ENCODE measurements at regions not wholly inside any gene's neighbourhood (a gene's known extent, or its start where the extent isn't known, plus 50 kb on each side); places are given as distances from the start of the nearest gene placed in this dataset.

GRCh38 chr15:96638793-96639192 is 308.3 kb downstream of the NR2F2 start:
- no peak overlapping the region for H3K27ac ChIP-seq (ENCODE audit: extremely low read length, insufficient read depth, low read length)
- H3K79me2 ChIP-seq (ENCODE audit: insufficient read depth, low read length) = no peaks in the 10 kb centered on the region
- H3K9me3 ChIP-seq (ENCODE audit: low read length) = no peaks in the 10 kb centered on the region
- H3K27me3 ChIP-seq (ENCODE audit: control insufficient read depth in 1 of 2, insufficient read depth in 2 of 2, low read length in 2 of 2) = no peaks in the 10 kb centered on the region
- no peaks in the 10 kb centered on the region for H3K36me3 ChIP-seq (replicated peaks in 1 of 2; ENCODE audit: control insufficient read depth in 1 of 2, insufficient read depth in 2 of 2, low read length in 2 of 2)
- FAIRE-seq (no peak), ATAC-seq (no peak), DNase-seq (ENCODE audit: low spot score) (no peak)
- BruUV-seq (replicated peaks) = no TSS peak
- POLR2A ChIA-PET = no interaction called here
- H3K4me1 ChIP-seq (ENCODE audit: insufficient read depth, low read length) = no peaks in the 10 kb centered on the region
- TF ChIP-seq, protein P1, sequence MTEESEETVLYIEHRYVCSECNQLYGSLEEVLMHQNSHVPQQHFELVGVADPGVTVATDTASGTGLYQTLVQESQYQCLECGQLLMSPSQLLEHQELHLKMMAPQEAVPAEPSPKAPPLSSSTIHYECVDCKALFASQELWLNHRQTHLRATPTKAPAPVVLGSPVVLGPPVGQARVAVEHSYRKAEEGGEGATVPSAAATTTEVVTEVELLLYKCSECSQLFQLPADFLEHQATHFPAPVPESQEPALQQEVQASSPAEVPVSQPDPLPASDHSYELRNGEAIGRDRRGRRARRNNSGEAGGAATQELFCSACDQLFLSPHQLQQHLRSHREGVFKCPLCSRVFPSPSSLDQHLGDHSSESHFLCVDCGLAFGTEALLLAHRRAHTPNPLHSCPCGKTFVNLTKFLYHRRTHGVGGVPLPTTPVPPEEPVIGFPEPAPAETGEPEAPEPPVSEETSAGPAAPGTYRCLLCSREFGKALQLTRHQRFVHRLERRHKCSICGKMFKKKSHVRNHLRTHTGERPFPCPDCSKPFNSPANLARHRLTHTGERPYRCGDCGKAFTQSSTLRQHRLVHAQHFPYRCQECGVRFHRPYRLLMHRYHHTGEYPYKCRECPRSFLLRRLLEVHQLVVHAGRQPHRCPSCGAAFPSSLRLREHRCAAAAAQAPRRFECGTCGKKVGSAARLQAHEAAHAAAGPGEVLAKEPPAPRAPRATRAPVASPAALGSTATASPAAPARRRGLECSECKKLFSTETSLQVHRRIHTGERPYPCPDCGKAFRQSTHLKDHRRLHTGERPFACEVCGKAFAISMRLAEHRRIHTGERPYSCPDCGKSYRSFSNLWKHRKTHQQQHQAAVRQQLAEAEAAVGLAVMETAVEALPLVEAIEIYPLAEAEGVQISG (CRISPR knock-in tag; IDR thresholded peaks at IDR 0.05) = no peak
- no peak for TF ChIP-seq TBP (CRISPR knock-in tag; IDR thresholded peaks at IDR 0.05)
- no peak for TF ChIP-seq SP5 (CRISPR knock-in tag; IDR thresholded peaks at IDR 0.05; ENCODE audit: borderline replicate concordance, low read depth)
- no peak for TF ChIP-seq ESRRA (CRISPR knock-in tag; IDR thresholded peaks at IDR 0.05; ENCODE audit: low read depth)
- in situ Hi-C loops (cut with HindIII; ENCODE audit: extremely low pct_ligation_motif_present, low pct_unique_long_range_greater_than_20kb) = no loop called here
- CTCF ChIA-PET (ENCODE audit: low intra/inter-chr PET ratio, low total read pairs) = no interaction called here
- H3K9ac ChIP-seq (ENCODE audit: insufficient read depth, low read depth, low read length) = no peak overlapping the region
- H2AFZ ChIP-seq (ENCODE audit: low read length) = no peak overlapping the region
- H3K4me3 ChIP-seq (replicated peaks in 1 of 3; ENCODE audit: insufficient read depth in 1 of 3, low read depth in 2 of 3, low read length in 3 of 3) = no peak overlapping the region
- no peaks in the 10 kb centered on the region for H4K20me1 ChIP-seq (ENCODE audit: insufficient read depth, low read length)
- no peak overlapping the region for H3K4me2 ChIP-seq (ENCODE audit: low read depth, low read length)
- WGBS (ENCODE audit: low lambda C conversion rate) = 0% methylated on average over 1 of the region's 1 CpG
- intact Hi-C loops (cut with micrococcal nuclease; ENCODE audit: unreplicated experiment) = no loop called here

- Histone ChIP-seq H3K9me3 (ENCODE audit: low read length) (no peaks in the 10 kb centered on the region), H3K4me3 (replicated peaks in 1 of 3; ENCODE audit: insufficient read depth in 1 of 3, low read depth in 2 of 3, low read length in 3 of 3) (no peak overlapping the region), H3K27ac (ENCODE audit: extremely low read length, insufficient read depth, low read length) (no peak overlapping the region), H3K79me2 (ENCODE audit: insufficient read depth, low read length) (no peaks in the 10 kb centered on the region), H4K20me1 (ENCODE audit: insufficient read depth, low read length) (no peaks in the 10 kb centered on the region), H3K27me3 (ENCODE audit: control insufficient read depth in 1 of 2, insufficient read depth in 2 of 2, low read length in 2 of 2) (no peaks in the 10 kb centered on the region), H3K36me3 (replicated peaks in 1 of 2; ENCODE audit: control insufficient read depth in 1 of 2, insufficient read depth in 2 of 2, low read length in 2 of 2) (no peaks in the 10 kb centered on the region), H3K4me1 (ENCODE audit: insufficient read depth, low read length) (no peaks in the 10 kb centered on the region), H3K9ac (ENCODE audit: insufficient read depth, low read depth, low read length) (no peak overlapping the region), H3K4me2 (ENCODE audit: low read depth, low read length) (no peak overlapping the region), H2AFZ (ENCODE audit: low read length) (no peak overlapping the region)
- BruUV-seq (replicated peaks) = no TSS peak
- in situ Hi-C loops (cut with HindIII; ENCODE audit: extremely low pct_ligation_motif_present, low pct_unique_long_range_greater_than_20kb) = no loop called here
- intact Hi-C loops (cut with micrococcal nuclease; ENCODE audit: unreplicated experiment) = no loop called here
- no peak for FAIRE-seq
- CTCF ChIA-PET (ENCODE audit: low intra/inter-chr PET ratio, low total read pairs) = no interaction called here
- 48% methylated on average over 9 of the region's 9 CpGs for WGBS (ENCODE audit: low lambda C conversion rate)
- POLR2A ChIA-PET = no interaction called here
- no peak for DNase-seq (ENCODE audit: low spot score)
- ATAC-seq = no peak
- TF ChIP-seq ZNF510 (CRISPR knock-in tag; IDR thresholded peaks at IDR 0.05; ENCODE audit: low read depth) (no peak), NFE2L1 (CRISPR knock-in tag; IDR thresholded peaks at IDR 0.05; ENCODE audit: borderline replicate concordance) (no peak), YEATS4 (CRISPR knock-in tag; IDR thresholded peaks at IDR 0.05; ENCODE audit: borderline replicate concordance) (no peak), GABPB1 (CRISPR knock-in tag; IDR thresholded peaks at IDR 0.05) (no peak), SP1 (IDR thresholded peaks at IDR 0.05) (no peak), SP1 (CRISPR knock-in tag; IDR thresholded peaks at IDR 0.05) (no peak), ZNF225 (CRISPR knock-in tag; IDR thresholded peaks at IDR 0.05) (no peak), ZNF12 (CRISPR knock-in tag; IDR thresholded peaks at IDR 0.05) (no peak), KAT8 (CRISPR knock-in tag; IDR thresholded peaks at IDR 0.05) (no peak), ZBTB1 (CRISPR knock-in tag; IDR thresholded peaks at IDR 0.05; ENCODE audit: borderline replicate concordance) (no peak), ZNF17 (CRISPR knock-in tag; IDR thresholded peaks at IDR 0.05) (no peak), TFE3 (CRISPR knock-in tag; IDR thresholded peaks at IDR 0.05) (no peak)
- TF ChIP-seq, protein P2, sequence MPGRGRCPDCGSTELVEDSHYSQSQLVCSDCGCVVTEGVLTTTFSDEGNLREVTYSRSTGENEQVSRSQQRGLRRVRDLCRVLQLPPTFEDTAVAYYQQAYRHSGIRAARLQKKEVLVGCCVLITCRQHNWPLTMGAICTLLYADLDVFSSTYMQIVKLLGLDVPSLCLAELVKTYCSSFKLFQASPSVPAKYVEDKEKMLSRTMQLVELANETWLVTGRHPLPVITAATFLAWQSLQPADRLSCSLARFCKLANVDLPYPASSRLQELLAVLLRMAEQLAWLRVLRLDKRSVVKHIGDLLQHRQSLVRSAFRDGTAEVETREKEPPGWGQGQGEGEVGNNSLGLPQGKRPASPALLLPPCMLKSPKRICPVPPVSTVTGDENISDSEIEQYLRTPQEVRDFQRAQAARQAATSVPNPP (CRISPR knock-in tag; IDR thresholded peaks at IDR 0.05) = no peak
Observed at GRCh38 chr15:96645796-96646195, 315.3 kb downstream of the NR2F2 start.

Data from HepG2 (cell line).